ENCODE measurements at regions not wholly inside any gene's neighbourhood (a gene's known extent, or its start where the extent isn't known, plus 50 kb on each side); places are given as distances from the start of the nearest gene placed in this dataset.

- Histone ChIP-seq H3K36me3 (ENCODE audit: control insufficient read depth in 1 of 2, insufficient read depth in 2 of 2, low read length in 2 of 2) (no peaks in the 10 kb centered on the region), H3K18ac (ENCODE audit: low read length) (no peak overlapping the region)
- WGBS (ENCODE audit: extremely low coverage, insufficient coverage, insufficient read length): no CpG with 5 or more reads among the region's 6 CpGs
Observed at GRCh38 chr14:84566109-84566508, 963.8 kb upstream of the FLRT2 start.

GRCh38 chr14:84575681-84576080 lies 954.3 kb upstream of the FLRT2 start:
- no peak overlapping the region for H2BK5ac ChIP-seq (ENCODE audit: low read depth, low read length, poor library complexity)
- H3K9ac ChIP-seq (ENCODE audit: low read length): no peak overlapping the region
- H4K91ac ChIP-seq (ENCODE audit: low read depth, low read length): no peak overlapping the region
- no peak overlapping the region for H4K8ac ChIP-seq (ENCODE audit: low read depth, low read length)
- H2AFZ ChIP-seq (ENCODE audit: insufficient read depth, low read length, poor library complexity): no peak overlapping the region
- no peak for DNase-seq
- H2BK12ac ChIP-seq (ENCODE audit: low read length): no peak overlapping the region
- no peaks in the 10 kb centered on the region for H3K9me3 ChIP-seq (ENCODE audit: insufficient read depth, low read depth, low read length)
- H3K4me3 ChIP-seq (ENCODE audit: low read depth, low read length): no peak overlapping the region
- H4K12ac ChIP-seq (ENCODE audit: low read depth, low read length): no peak overlapping the region
- H3K23ac ChIP-seq (ENCODE audit: low read length): no peak overlapping the region
- no peak overlapping the region for H3K18ac ChIP-seq (ENCODE audit: low read length)
- no peak overlapping the region for H3K14ac ChIP-seq (ENCODE audit: low read length)
- H2BK120ac ChIP-seq (ENCODE audit: insufficient read depth, low read length, poor library complexity): no peak overlapping the region
- no peaks in the 10 kb centered on the region for H3K36me3 ChIP-seq (ENCODE audit: control insufficient read depth in 1 of 2, insufficient read depth in 2 of 2, low read length in 2 of 2)
- no peak overlapping the region for H3K4me2 ChIP-seq (ENCODE audit: low read length)
- H3K79me1 ChIP-seq (ENCODE audit: low read length): no peaks in the 10 kb centered on the region
- no peaks in the 10 kb centered on the region for H3K27me3 ChIP-seq (ENCODE audit: insufficient read depth, low read length)
- no peak overlapping the region for H2AK5ac ChIP-seq (ENCODE audit: low read length)
- no peak overlapping the region for H3K4ac ChIP-seq (ENCODE audit: low read depth, low read length)
- no peaks in the 10 kb centered on the region for H3K79me2 ChIP-seq (ENCODE audit: control insufficient read depth, insufficient read depth, low read length, poor library complexity)
- H3K27ac ChIP-seq (ENCODE audit: low read depth, low read length): no peak overlapping the region
- no peaks in the 10 kb centered on the region for H3K4me1 ChIP-seq (ENCODE audit: control insufficient read depth in 1 of 2, insufficient read depth in 2 of 2, low read length in 2 of 2)

More at GRCh38 chr14:84566109-84566508, 963.8 kb upstream of the FLRT2 start:
- Histone ChIP-seq H4K12ac (ENCODE audit: low read depth, low read length) (no peak overlapping the region), H2AK5ac (ENCODE audit: low read length) (no peak overlapping the region), H3K9me3 (ENCODE audit: insufficient read depth, low read depth, low read length) (no peaks in the 10 kb centered on the region), H2BK12ac (ENCODE audit: low read length) (no peak overlapping the region), H3K79me1 (ENCODE audit: low read length) (no peaks in the 10 kb centered on the region), H3K14ac (ENCODE audit: low read length) (no peak overlapping the region), H3K4ac (ENCODE audit: low read depth, low read length) (no peak overlapping the region), H3K27me3 (ENCODE audit: insufficient read depth, low read length) (no peaks in the 10 kb centered on the region), H3K4me3 (ENCODE audit: low read depth, low read length) (no peak overlapping the region), H4K8ac (ENCODE audit: low read depth, low read length) (no peak overlapping the region), H3K23ac (ENCODE audit: low read length) (no peak overlapping the region), H2BK120ac (ENCODE audit: insufficient read depth, low read length, poor library complexity) (no peak overlapping the region), H4K91ac (ENCODE audit: low read depth, low read length) (no peak overlapping the region), H3K4me2 (ENCODE audit: low read length) (no peak overlapping the region), H3K79me2 (ENCODE audit: control insufficient read depth, insufficient read depth, low read length, poor library complexity) (no peaks in the 10 kb centered on the region), H3K27ac (ENCODE audit: low read depth, low read length) (no peak overlapping the region), H2BK5ac (ENCODE audit: low read depth, low read length, poor library complexity) (no peak overlapping the region), H3K4me1 (ENCODE audit: control insufficient read depth in 1 of 2, insufficient read depth in 2 of 2, low read length in 2 of 2) (no peaks in the 10 kb centered on the region), H2AFZ (ENCODE audit: insufficient read depth, low read length, poor library complexity) (no peak overlapping the region), H3K9ac (ENCODE audit: low read length) (no peak overlapping the region)
- DNase-seq: no peak

DNA sequence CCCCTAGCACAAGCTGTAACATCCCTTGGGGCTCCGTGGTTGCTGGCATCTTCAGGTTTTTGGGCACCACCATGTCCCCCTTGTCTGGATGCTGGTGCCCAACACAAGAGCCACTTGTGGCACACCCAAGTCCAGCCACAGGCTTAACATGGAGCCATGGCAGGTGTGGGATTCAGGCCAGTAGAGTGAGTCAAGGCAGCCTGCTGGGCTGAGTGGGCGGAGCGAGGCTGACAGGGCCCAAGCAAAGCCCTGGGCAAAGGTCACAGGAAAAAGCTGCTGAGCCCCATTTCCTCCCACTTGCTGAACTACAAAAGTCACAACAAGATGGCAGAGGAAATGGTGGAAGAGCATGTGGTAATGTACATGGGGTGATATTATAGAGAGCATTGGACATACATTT lies 950.7 kb upstream of the FLRT2 start:
- H3K79me1 ChIP-seq (ENCODE audit: low read length): no peaks in the 10 kb centered on the region

GRCh38 chr14:84581041-84581440 lies 948.9 kb upstream of the FLRT2 start:
- Histone ChIP-seq H3K14ac (ENCODE audit: low read length) (no peak overlapping the region), H4K12ac (ENCODE audit: low read depth, low read length) (no peak overlapping the region), H3K9ac (ENCODE audit: low read length) (no peak overlapping the region), H3K4me1 (ENCODE audit: control insufficient read depth in 1 of 2, insufficient read depth in 2 of 2, low read length in 2 of 2) (no peaks in the 10 kb centered on the region), H3K4me3 (ENCODE audit: low read depth, low read length) (no peak overlapping the region), H3K4ac (ENCODE audit: low read depth, low read length) (no peak overlapping the region), H2BK12ac (ENCODE audit: low read length) (no peak overlapping the region), H3K79me2 (ENCODE audit: control insufficient read depth, insufficient read depth, low read length, poor library complexity) (no peaks in the 10 kb centered on the region), H3K27ac (ENCODE audit: low read depth, low read length) (no peak overlapping the region), H2AK5ac (ENCODE audit: low read length) (no peak overlapping the region), H4K8ac (ENCODE audit: low read depth, low read length) (no peak overlapping the region), H3K4me2 (ENCODE audit: low read length) (no peak overlapping the region), H2BK5ac (ENCODE audit: low read depth, low read length, poor library complexity) (no peak overlapping the region), H3K36me3 (ENCODE audit: control insufficient read depth in 1 of 2, insufficient read depth in 2 of 2, low read length in 2 of 2) (no peaks in the 10 kb centered on the region), H2AFZ (ENCODE audit: insufficient read depth, low read length, poor library complexity) (no peak overlapping the region), H3K79me1 (ENCODE audit: low read length) (no peaks in the 10 kb centered on the region), H4K91ac (ENCODE audit: low read depth, low read length) (no peak overlapping the region), H3K18ac (ENCODE audit: low read length) (no peak overlapping the region), H3K23ac (ENCODE audit: low read length) (no peak overlapping the region), H2BK120ac (ENCODE audit: insufficient read depth, low read length, poor library complexity) (no peak overlapping the region), H3K9me3 (ENCODE audit: insufficient read depth, low read depth, low read length) (no peaks in the 10 kb centered on the region), H3K27me3 (ENCODE audit: insufficient read depth, low read length) (no peaks in the 10 kb centered on the region)
- DNase-seq: no peak

More for the DNA sequence above, 950.7 kb upstream of the FLRT2 start:
- no peaks in the 10 kb centered on the region for H3K36me3 ChIP-seq (ENCODE audit: control insufficient read depth in 1 of 2, insufficient read depth in 2 of 2, low read length in 2 of 2)
- H3K4me3 ChIP-seq (ENCODE audit: low read depth, low read length): no peak overlapping the region
- H4K12ac ChIP-seq (ENCODE audit: low read depth, low read length): no peak overlapping the region
- H2BK5ac ChIP-seq (ENCODE audit: low read depth, low read length, poor library complexity): no peak overlapping the region
- H2AK5ac ChIP-seq (ENCODE audit: low read length): no peak overlapping the region
- no peak overlapping the region for H3K23ac ChIP-seq (ENCODE audit: low read length)
- H3K27ac ChIP-seq (ENCODE audit: low read depth, low read length): no peak overlapping the region
- H4K8ac ChIP-seq (ENCODE audit: low read depth, low read length): no peak overlapping the region
- no peak overlapping the region for H4K91ac ChIP-seq (ENCODE audit: low read depth, low read length)
- DNase-seq: no peak
- no peak overlapping the region for H2BK120ac ChIP-seq (ENCODE audit: insufficient read depth, low read length, poor library complexity)
- H3K18ac ChIP-seq (ENCODE audit: low read length): no peak overlapping the region
- no peaks in the 10 kb centered on the region for H3K27me3 ChIP-seq (ENCODE audit: insufficient read depth, low read length)
- no peaks in the 10 kb centered on the region for H3K79me2 ChIP-seq (ENCODE audit: control insufficient read depth, insufficient read depth, low read length, poor library complexity)
- H3K4me1 ChIP-seq (ENCODE audit: control insufficient read depth in 1 of 2, insufficient read depth in 2 of 2, low read length in 2 of 2): no peaks in the 10 kb centered on the region
- H3K9ac ChIP-seq (ENCODE audit: low read length): no peak overlapping the region
- H3K14ac ChIP-seq (ENCODE audit: low read length): no peak overlapping the region
- no CpG with 5 or more reads among the region's 3 CpGs for WGBS (ENCODE audit: extremely low coverage, insufficient coverage, insufficient read length)
- H3K4me2 ChIP-seq (ENCODE audit: low read length): no peak overlapping the region
- no peak overlapping the region for H2BK12ac ChIP-seq (ENCODE audit: low read length)
- no peaks in the 10 kb centered on the region for H3K9me3 ChIP-seq (ENCODE audit: insufficient read depth, low read depth, low read length)
- H3K4ac ChIP-seq (ENCODE audit: low read depth, low read length): no peak overlapping the region
- no peak overlapping the region for H2AFZ ChIP-seq (ENCODE audit: insufficient read depth, low read length, poor library complexity)

DNA sequence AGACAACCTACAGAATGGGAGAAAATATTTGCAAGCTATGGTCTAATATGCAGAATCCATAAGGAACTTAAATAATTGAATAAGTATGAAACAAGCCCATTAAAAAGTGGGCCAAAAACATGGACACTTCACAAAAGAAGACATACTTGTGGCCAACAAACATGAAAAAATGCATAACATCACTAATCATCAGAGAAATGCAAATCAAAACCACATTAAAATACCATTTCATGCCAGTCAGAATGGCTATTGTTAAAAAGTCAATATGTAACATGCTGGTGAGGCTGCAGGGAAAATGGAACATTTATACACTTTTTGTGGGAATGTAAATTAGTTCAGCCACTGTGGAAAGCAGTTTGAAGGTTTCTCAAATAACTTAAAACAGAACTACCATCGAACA lies 945.4 kb upstream of the FLRT2 start:
- no peaks in the 10 kb centered on the region for H3K4me1 ChIP-seq (ENCODE audit: control insufficient read depth in 1 of 2, insufficient read depth in 2 of 2, low read length in 2 of 2)
- no peak overlapping the region for H3K4me2 ChIP-seq (ENCODE audit: low read length)
- no peak overlapping the region for H2BK120ac ChIP-seq (ENCODE audit: insufficient read depth, low read length, poor library complexity)
- WGBS (ENCODE audit: extremely low coverage, insufficient coverage, insufficient read length): no CpG with 5 or more reads among the region's 1 CpG
- no peak for DNase-seq
- no peak overlapping the region for H3K14ac ChIP-seq (ENCODE audit: low read length)
- no peak overlapping the region for H4K91ac ChIP-seq (ENCODE audit: low read depth, low read length)
- no peaks in the 10 kb centered on the region for H3K79me1 ChIP-seq (ENCODE audit: low read length)
- H2BK5ac ChIP-seq (ENCODE audit: low read depth, low read length, poor library complexity): no peak overlapping the region
- H2AFZ ChIP-seq (ENCODE audit: insufficient read depth, low read length, poor library complexity): no peak overlapping the region
- no peak overlapping the region for H4K8ac ChIP-seq (ENCODE audit: low read depth, low read length)
- no peaks in the 10 kb centered on the region for H3K79me2 ChIP-seq (ENCODE audit: control insufficient read depth, insufficient read depth, low read length, poor library complexity)
- H3K36me3 ChIP-seq (ENCODE audit: control insufficient read depth in 1 of 2, insufficient read depth in 2 of 2, low read length in 2 of 2): no peaks in the 10 kb centered on the region
- H3K9me3 ChIP-seq (ENCODE audit: insufficient read depth, low read depth, low read length): no peaks in the 10 kb centered on the region
- H3K18ac ChIP-seq (ENCODE audit: low read length): no peak overlapping the region
- H3K27ac ChIP-seq (ENCODE audit: low read depth, low read length): no peak overlapping the region
- H3K23ac ChIP-seq (ENCODE audit: low read length): no peak overlapping the region
- no peaks in the 10 kb centered on the region for H3K27me3 ChIP-seq (ENCODE audit: insufficient read depth, low read length)
- no peak overlapping the region for H4K12ac ChIP-seq (ENCODE audit: low read depth, low read length)
- H3K4me3 ChIP-seq (ENCODE audit: low read depth, low read length): no peak overlapping the region
- H2AK5ac ChIP-seq (ENCODE audit: low read length): no peak overlapping the region
- H3K4ac ChIP-seq (ENCODE audit: low read depth, low read length): no peak overlapping the region
- H2BK12ac ChIP-seq (ENCODE audit: low read length): no peak overlapping the region
- H3K9ac ChIP-seq (ENCODE audit: low read length): no peak overlapping the region
